ENCODE measurements at regions not wholly inside any gene's neighbourhood (a gene's known extent, or its start where the extent isn't known, plus 50 kb on each side); places are given as distances from the start of the nearest gene placed in this dataset.

GRCh38 chr20:12827816-12828385 is 180.9 kb upstream of the SPTLC3 start:
- TF ChIP-seq CHD2 (IDR thresholded peaks at IDR 0.05; ENCODE audit: low read length) (no peak), SP1 (IDR thresholded peaks at IDR 0.05; ENCODE audit: low read depth, low read length) (no peak), EZH2 (IDR thresholded peaks at IDR 0.05; ENCODE audit: low read depth, low read length, severe bottlenecking) (no peak), POU5F1 (IDR thresholded peaks at IDR 0.05; ENCODE audit: low read depth, low read length) (no peak), BRCA1 (IDR thresholded peaks at IDR 0.05; ENCODE audit: low read depth, low read length) (no peak), CTCF (IDR thresholded peaks at IDR 0.05; ENCODE audit: control extremely low read depth in 1 of 3, insufficient read depth in 1 of 3, low read depth in 1 of 3, low read length in 3 of 3) (no peak), YY1 (IDR thresholded peaks at IDR 0.05; ENCODE audit: low read depth, low read length) (no peak), HDAC2 (IDR thresholded peaks at IDR 0.05; ENCODE audit: borderline replicate concordance in 1 of 2, low read depth in 2 of 2, low read length in 2 of 2) (no peak), RFX5 (IDR thresholded peaks at IDR 0.05; ENCODE audit: borderline replicate concordance, low read depth, low read length) (no peak), CREB1 (IDR thresholded peaks at IDR 0.05) (no peak), HDAC6 (IDR thresholded peaks at IDR 0.05; ENCODE audit: low read depth, low read length) (no peak), KDM1A (IDR thresholded peaks at IDR 0.05; ENCODE audit: borderline replicate concordance, low read length) (no peak), BACH1 (IDR thresholded peaks at IDR 0.05; ENCODE audit: low read length) (no peak)

Measured in H1 (cell line).